Immature natural killer cell (primary cell): ENCODE measurements at regions not wholly inside any gene's neighbourhood (a gene's known extent, or its start where the extent isn't known, plus 50 kb on each side); places are given as distances from the start of the nearest gene placed in this dataset.

Experiments
- DNase-seq, 3 donors: peaks; one replicate each; pipeline ENCODE4 v3.0.0; 2022; ENCODE audit warnings: mixed read lengths in 1 of 3
- H3K27ac Mint-ChIP-seq, 6 donors: one replicate each; pipeline ENCODE4 v1.8.0; 2020; ENCODE audit warnings: mixed read lengths in 6 of 6, mild to moderate bottlenecking in 5 of 6, inconsistent platforms in 4 of 6, moderate library complexity in 3 of 6
- H3K27me3 Mint-ChIP-seq, 3 donors: one replicate each; pipeline ENCODE4 v1.8.0; 2020 to 2021; ENCODE audit warnings: low read depth in 3 of 3, mild to moderate bottlenecking in 3 of 3, mixed read lengths in 3 of 3, moderate library complexity in 3 of 3, inconsistent platforms in 1 of 3
- H3K36me3 Mint-ChIP-seq, 3 donors: one replicate each; pipeline ENCODE4 v1.8.0; 2020; ENCODE audit warnings: mixed read lengths in 3 of 3, inconsistent platforms in 2 of 3, mild to moderate bottlenecking in 2 of 3
- H3K4me1 Mint-ChIP-seq, 2 donors: one replicate each; pipeline ENCODE4 v1.8.0; 2020; ENCODE audit warnings: inconsistent platforms in 2 of 2, mild to moderate bottlenecking in 2 of 2, mixed read lengths in 2 of 2, moderate library complexity in 1 of 2
- H3K4me3 Mint-ChIP-seq, 5 donors: one replicate each; pipeline ENCODE4 v1.8.0; 2020; ENCODE audit warnings: mild to moderate bottlenecking in 5 of 5, mixed read lengths in 5 of 5, inconsistent platforms in 3 of 5, moderate library complexity in 3 of 5
- H3K9me3 Mint-ChIP-seq, 6 donors: one replicate each; pipeline ENCODE4 v1.8.0; 2020; ENCODE audit warnings: mild to moderate bottlenecking in 6 of 6, mixed read lengths in 6 of 6, inconsistent platforms in 4 of 6, moderate library complexity in 3 of 6

DNA sequence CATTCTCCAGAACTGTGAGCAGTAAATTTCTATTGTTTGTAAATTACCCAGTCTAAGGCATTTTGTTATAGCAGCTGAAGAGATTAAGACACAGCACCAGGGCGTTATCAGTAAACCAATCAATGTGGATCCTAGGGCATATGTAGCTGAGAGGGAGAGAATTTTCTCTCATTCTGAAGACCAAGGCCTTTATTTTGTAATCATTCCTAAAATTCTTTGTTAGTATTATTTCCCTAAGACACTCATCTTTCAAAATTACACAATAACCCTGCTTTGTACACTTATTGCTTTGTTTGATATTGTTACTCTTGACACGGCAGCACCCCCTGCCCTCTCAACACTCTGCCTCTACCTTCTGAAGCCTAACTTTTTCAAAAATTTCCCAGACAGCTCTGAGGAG is 419.1 kb downstream of the SLC4A3 start:
- Mint-ChIP-seq H3K4me3 (no peak overlapping the region), H3K4me1 (no peaks in the 10 kb centered on the region), H3K36me3 (no peaks in the 10 kb centered on the region), H3K27ac (no peak overlapping the region), H3K9me3 (peaks cover 0 to 3% (median 0%) of the 10 kb centered on the region in 6 donors), H3K27me3 (no peaks in the 10 kb centered on the region)
- DNase-seq, result no peak

DNA sequence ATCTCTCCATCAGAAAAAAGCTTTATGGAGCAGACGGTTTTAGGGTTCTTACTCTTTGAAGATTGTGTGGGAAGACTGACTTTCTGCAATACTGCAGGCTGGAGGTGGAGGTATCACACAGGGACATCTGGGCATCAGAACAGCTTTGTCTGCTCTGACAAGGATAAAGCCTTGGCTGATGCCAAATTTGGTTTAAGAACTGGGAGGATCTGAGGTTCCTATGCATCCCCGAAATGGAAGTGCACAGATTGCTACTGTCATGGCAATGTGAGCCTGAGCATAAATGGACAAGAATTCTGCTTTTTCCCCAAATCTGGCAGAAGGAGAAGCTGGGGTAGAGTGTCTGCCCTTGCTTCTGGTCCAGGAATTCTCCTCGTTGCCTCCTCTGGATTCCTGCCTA is 424.3 kb downstream of the SLC4A3 start:
- H3K27ac Mint-ChIP-seq, result no peak overlapping the region
- H3K36me3 Mint-ChIP-seq, result no peaks in the 10 kb centered on the region
- H3K27me3 Mint-ChIP-seq, result no peaks in the 10 kb centered on the region
- H3K9me3 Mint-ChIP-seq, result peaks cover 0 to 6% (median 2%) of the 10 kb centered on the region in 6 donors
- no peaks in the 10 kb centered on the region for H3K4me1 Mint-ChIP-seq
- no peak overlapping the region for H3K4me3 Mint-ChIP-seq
- DNase-seq, result no peak

DNA sequence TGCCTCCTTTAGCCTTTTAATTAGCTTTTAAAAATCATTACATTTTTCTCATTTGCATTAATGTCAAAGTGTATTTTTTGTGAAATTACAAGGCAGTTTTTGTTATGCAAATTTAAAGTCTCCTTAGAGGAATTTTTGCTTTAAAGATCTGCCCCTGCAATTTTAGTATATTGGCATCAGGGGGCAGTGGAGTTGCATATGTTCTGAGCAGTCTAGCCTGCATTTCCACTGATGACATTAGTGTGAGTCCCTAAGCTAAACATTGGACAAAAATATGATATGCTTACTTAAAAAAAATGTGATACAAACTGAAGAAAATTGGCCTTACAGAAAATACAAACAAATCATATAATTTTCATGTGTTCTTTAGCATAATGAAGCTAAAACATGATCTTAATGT is 426.5 kb downstream of the SLC4A3 start:
- no peak overlapping the region for H3K27ac Mint-ChIP-seq
- DNase-seq, result no peak
- peaks cover 0 to 6% (median 2%) of the 10 kb centered on the region in 6 donors for H3K9me3 Mint-ChIP-seq
- H3K4me3 Mint-ChIP-seq, result no peak overlapping the region
- no peaks in the 10 kb centered on the region for H3K36me3 Mint-ChIP-seq
- no peaks in the 10 kb centered on the region for H3K4me1 Mint-ChIP-seq
- no peaks in the 10 kb centered on the region for H3K27me3 Mint-ChIP-seq

DNA sequence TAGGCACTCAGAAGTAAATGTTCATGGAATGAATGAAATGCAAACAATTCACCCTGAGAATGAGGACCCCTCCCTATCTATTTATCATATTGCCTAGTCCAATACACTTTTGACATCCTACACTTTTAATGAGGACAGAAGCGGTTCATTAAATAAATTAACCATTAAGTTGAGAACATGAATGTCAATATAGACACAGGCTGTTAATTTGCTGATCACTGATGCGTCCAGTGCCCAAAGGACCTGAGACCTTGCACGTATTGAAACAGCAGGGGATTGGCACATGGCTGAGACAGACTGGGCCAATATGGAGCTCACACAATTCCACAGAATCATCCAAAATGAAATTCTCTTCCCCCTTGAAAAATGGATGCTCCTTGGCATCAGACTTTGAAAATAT is 430.0 kb downstream of the SLC4A3 start:
- Mint-ChIP-seq H3K36me3 (no peaks in the 10 kb centered on the region), H3K27ac (no peak overlapping the region), H3K9me3 (peaks cover 0 to 6% (median 2%) of the 10 kb centered on the region in 6 donors), H3K27me3 (no peaks in the 10 kb centered on the region), H3K4me3 (no peak overlapping the region), H3K4me1 (no peaks in the 10 kb centered on the region)
- DNase-seq, result no peak

GRCh38 chr2:220057916-220058315 is 430.5 kb downstream of the SLC4A3 start:
- H3K27me3 Mint-ChIP-seq, result no peaks in the 10 kb centered on the region
- peaks cover 0 to 4% (median 1%) of the 10 kb centered on the region in 6 donors for H3K9me3 Mint-ChIP-seq
- H3K36me3 Mint-ChIP-seq, result no peaks in the 10 kb centered on the region
- no peak for DNase-seq
- H3K27ac Mint-ChIP-seq, result no peak overlapping the region
- no peak overlapping the region for H3K4me3 Mint-ChIP-seq
- H3K4me1 Mint-ChIP-seq, result no peaks in the 10 kb centered on the region

DNA sequence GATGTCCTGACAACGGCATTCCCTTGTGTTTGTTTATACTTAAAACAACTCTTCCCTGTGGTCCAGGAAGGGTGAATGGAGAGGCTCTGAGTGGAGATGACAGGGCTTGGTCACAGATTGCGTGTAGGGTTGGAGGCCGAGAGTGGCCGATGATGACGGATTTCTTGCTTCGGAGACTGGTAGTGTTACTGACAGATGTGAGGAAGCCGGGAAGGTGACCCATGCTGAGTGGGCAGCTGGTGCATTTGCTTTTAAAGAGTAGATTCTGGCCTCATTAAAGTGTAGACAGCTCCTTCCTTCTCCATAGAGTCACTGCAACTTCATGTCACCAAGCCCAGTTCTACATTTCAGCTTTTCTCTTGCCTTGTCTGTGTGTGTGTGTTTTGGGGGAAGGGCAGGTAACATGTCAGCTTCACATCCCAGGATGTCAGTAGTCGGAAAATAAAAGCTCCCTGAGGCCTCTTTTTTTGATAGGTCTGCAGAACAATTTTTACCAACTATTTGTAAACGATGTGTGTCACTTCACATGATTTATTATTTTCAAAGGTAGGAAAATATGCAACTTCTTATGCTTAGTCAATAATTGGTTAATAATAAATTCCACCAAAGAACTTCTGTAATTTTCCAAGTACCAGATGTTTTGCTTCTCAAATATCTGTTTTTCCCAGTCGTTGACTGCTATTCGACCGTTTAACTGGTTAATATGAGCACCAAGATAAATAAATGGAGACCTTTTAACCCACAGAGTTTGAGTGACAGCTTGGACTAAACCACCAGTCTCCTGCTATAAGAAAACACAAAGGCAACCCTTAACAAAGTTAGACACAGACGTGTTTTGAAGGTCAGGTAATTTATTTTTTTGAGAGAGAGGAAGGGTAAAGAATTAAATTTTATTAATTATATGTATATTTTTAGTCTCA is 436.9 kb downstream of the SLC4A3 start:
- Mint-ChIP-seq H3K4me3 (no peak overlapping the region), H3K27ac (no peak overlapping the region), H3K9me3 (peaks cover 0 to 2% (median 0%) of the 10 kb centered on the region in 6 donors), H3K36me3 (no peaks in the 10 kb centered on the region), H3K27me3 (peaks cover 0 to 1% (median 0%) of the 10 kb centered on the region in 3 donors), H3K4me1 (no peaks in the 10 kb centered on the region)
- DNase-seq, result no peak

DNA sequence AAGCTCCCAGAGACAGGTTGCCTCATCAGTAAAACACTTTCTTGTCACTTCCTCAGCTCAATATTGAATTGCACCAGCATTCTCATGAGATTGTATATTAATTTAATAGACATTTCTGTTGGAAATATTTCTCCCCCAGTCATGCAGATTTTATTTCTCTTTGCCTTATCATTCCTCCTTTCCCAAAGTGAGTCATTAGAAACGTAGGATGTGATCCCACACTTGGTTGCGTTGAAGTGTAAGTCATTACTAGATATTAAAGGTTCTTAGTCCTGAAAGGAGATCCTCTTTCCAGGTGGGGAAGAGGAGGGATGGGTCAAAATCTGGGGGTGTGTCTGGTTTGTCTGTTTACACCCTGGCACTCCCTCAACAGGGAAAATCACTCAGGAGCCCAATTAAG is 438.2 kb downstream of the SLC4A3 start:
- Mint-ChIP-seq H3K9me3 (peaks cover 0 to 2% (median 0%) of the 10 kb centered on the region in 6 donors), H3K4me1 (no peaks in the 10 kb centered on the region), H3K36me3 (no peaks in the 10 kb centered on the region), H3K27ac (no peak overlapping the region), H3K27me3 (peaks cover 0 to 2% (median 1%) of the 10 kb centered on the region in 3 donors), H3K4me3 (no peak overlapping the region)
- no peak for DNase-seq

- peaks cover 0 to 2% (median 0%) of the 10 kb centered on the region in 6 donors for H3K9me3 Mint-ChIP-seq
- H3K27me3 Mint-ChIP-seq, result peaks cover 0 to 3% (median 2%) of the 10 kb centered on the region in 3 donors
- H3K27ac Mint-ChIP-seq, result no peak overlapping the region
- H3K4me1 Mint-ChIP-seq, result no peaks in the 10 kb centered on the region
- no peak for DNase-seq
- no peak overlapping the region for H3K4me3 Mint-ChIP-seq
- no peaks in the 10 kb centered on the region for H3K36me3 Mint-ChIP-seq
Measured at GRCh38 chr2:220068846-220069245, 441.4 kb downstream of the SLC4A3 start.

DNA sequence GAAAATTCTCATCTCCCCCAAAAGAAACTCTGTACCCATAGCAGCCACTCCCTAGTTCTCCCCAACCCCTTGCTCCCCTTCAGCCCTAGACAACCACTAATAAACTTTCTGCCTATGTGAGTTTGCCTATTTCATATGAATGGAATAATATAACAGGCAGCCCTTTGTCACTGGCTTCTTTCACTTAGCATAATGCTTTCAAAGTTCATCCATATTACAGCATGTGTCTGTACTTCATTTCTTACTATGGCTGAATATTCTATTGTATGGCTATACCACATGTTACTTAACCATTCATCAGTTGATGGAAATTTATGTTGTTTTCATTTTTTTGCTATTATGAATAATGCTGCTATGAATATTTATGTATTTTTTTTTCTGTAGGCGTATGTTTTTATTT is 442.9 kb downstream of the SLC4A3 start:
- Mint-ChIP-seq H3K4me1 (no peaks in the 10 kb centered on the region), H3K27ac (no peak overlapping the region), H3K4me3 (no peak overlapping the region), H3K9me3 (peaks cover 0 to 3% (median 0%) of the 10 kb centered on the region in 6 donors), H3K27me3 (peaks cover 0 to 3% (median 2%) of the 10 kb centered on the region in 3 donors), H3K36me3 (no peaks in the 10 kb centered on the region)
- DNase-seq, result no peak

- Mint-ChIP-seq H3K4me1 (no peaks in the 10 kb centered on the region), H3K36me3 (no peaks in the 10 kb centered on the region), H3K9me3 (peaks cover 0 to 3% (median 0%) of the 10 kb centered on the region in 6 donors), H3K27me3 (peaks cover 0 to 3% (median 3%) of the 10 kb centered on the region in 3 donors), H3K4me3 (no peak overlapping the region), H3K27ac (no peak overlapping the region)
- no peak for DNase-seq
Measured at GRCh38 chr2:220071696-220072095, 444.3 kb downstream of the SLC4A3 start.

- Mint-ChIP-seq H3K27me3 (peaks cover 0 to 3% (median 1%) of the 10 kb centered on the region in 3 donors), H3K27ac (no peak overlapping the region), H3K9me3 (peaks cover 0 to 3% (median 0%) of the 10 kb centered on the region in 6 donors), H3K36me3 (no peaks in the 10 kb centered on the region), H3K4me1 (no peaks in the 10 kb centered on the region), H3K4me3 (no peak overlapping the region)
- DNase-seq, result no peak
Measured at GRCh38 chr2:220072669-220073220, 445.3 kb downstream of the SLC4A3 start.

DNA sequence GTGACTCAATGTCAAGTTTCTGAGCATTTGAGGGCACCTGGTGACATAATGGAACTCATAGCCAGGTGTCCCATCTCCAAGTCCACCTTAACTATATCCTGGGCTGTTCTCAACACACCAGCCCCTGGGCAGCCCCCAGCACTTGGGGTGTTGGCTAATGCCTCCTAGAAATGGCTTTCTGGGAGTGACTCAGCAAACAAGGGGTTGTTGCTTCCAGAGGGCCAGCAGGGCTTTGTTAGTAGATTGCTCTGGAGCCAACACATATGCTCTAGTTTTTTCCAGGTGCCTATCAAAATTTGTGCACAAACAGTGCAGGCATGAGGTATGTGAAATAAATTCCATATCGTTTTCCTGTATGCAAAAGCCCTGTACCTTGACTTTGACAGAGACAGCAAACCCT is 448.4 kb downstream of the SLC4A3 start:
- Mint-ChIP-seq H3K36me3 (no peaks in the 10 kb centered on the region), H3K4me3 (no peak overlapping the region), H3K27ac (no peak overlapping the region), H3K27me3 (peaks cover 0 to 3% (median 1%) of the 10 kb centered on the region in 3 donors), H3K9me3 (peaks cover 0 to 5% (median 0%) of the 10 kb centered on the region in 6 donors), H3K4me1 (no peaks in the 10 kb centered on the region)
- no peak for DNase-seq

- no peak for DNase-seq
- Mint-ChIP-seq H3K27ac (no peak overlapping the region), H3K27me3 (peaks cover 1 to 3% (median 3%) of the 10 kb centered on the region in 3 donors), H3K36me3 (no peaks in the 10 kb centered on the region), H3K4me3 (no peak overlapping the region), H3K4me1 (no peaks in the 10 kb centered on the region), H3K9me3 (peaks cover 0 to 5% (median 0%) of the 10 kb centered on the region in 6 donors)
Measured at GRCh38 chr2:220076734-220077133, 449.3 kb downstream of the SLC4A3 start.

DNA sequence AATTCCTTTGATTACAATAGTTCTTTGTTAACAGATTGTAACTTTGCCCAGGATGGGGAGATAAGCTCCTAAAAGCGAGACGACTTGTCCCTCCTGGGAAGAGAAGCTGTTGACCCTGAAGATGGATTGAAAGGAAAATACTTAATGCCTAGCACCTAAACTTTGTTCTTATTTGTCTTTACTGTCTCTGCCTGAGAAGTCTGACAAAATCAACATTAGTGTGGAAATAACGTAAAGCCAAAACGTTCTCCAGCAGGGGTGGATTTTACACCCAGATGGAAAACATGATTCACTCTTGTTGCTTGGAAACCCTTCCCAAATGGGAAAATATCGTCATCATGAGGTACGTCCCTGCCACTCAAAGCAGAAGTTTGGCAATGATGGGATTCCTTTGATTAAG is 450.1 kb downstream of the SLC4A3 start:
- no peaks in the 10 kb centered on the region for H3K36me3 Mint-ChIP-seq
- no peak overlapping the region for H3K4me3 Mint-ChIP-seq
- H3K27ac Mint-ChIP-seq, result no peak overlapping the region
- peaks cover 0 to 5% (median 0%) of the 10 kb centered on the region in 6 donors for H3K9me3 Mint-ChIP-seq
- no peaks in the 10 kb centered on the region for H3K4me1 Mint-ChIP-seq
- peaks cover 0 to 3% (median 3%) of the 10 kb centered on the region in 3 donors for H3K27me3 Mint-ChIP-seq
- no peak for DNase-seq
